Naive thymus-derived CD4-positive, alpha-beta T cell (primary cell): ENCODE measurements at regions not wholly inside any gene's neighbourhood (a gene's known extent, or its start where the extent isn't known, plus 50 kb on each side); places are given as distances from the start of the nearest gene placed in this dataset.

Experiments used
- ATAC-seq: fragments of 150-1000 bp; cut with Tn5 transposase; 2 replicates; pipeline ENCODE4 v1.10.0; 2021; ENCODE audit warnings: mild to moderate bottlenecking, moderate library complexity
- CTCF ChIA-PET: fragments of 350-600 bp; sonication (Branson Sonifier 250); formaldehyde crosslinking; loops from one replicate; lab custom pipeline; 2021; ENCODE audit warnings: antibody characterized with exemption; lab: Charles Lee
- POLR2A ChIA-PET: fragments of 350-600 bp; sonication (Branson Sonifier 250); formaldehyde crosslinking; loops from one replicate; lab custom pipeline; 2021; ENCODE audit warnings: antibody characterized with exemption, inconsistent platforms; lab: Charles Lee
- DNase-seq, 9 donors: peaks; one replicate each; pipeline versions ENCODE4 v3.0.0 to v3.0.0-alpha.2; 2020 to 2022; ENCODE audit warnings: mixed read lengths in 1 of 9
- H3K27ac ChIP-seq: one replicate; pipeline ENCODE4 v1.7.0; 2013; ENCODE audit warnings: mild to moderate bottlenecking, low read depth, low read length, moderate library complexity
- H3K27me3 ChIP-seq, 2 donors: one replicate each; pipeline ENCODE4 v1.7.0; 2013; ENCODE audit warnings: low read length in 2 of 2, mild to moderate bottlenecking in 2 of 2, moderate library complexity in 2 of 2; ENCODE audit not compliant: control insufficient read depth in 2 of 2, insufficient read depth in 2 of 2
- H3K36me3 ChIP-seq, 3 experiments: 1 replicate in 2 of 3; 2 replicates in 1 of 3; pipeline ENCODE4 v1.7.0; 2013; ENCODE audit warnings: low read length in 3 of 3, mild to moderate bottlenecking in 3 of 3, moderate library complexity in 1 of 3; ENCODE audit not compliant: insufficient read depth in 3 of 3, control insufficient read depth in 2 of 3
- H3K4me1 ChIP-seq, 2 donors: one replicate each; pipeline ENCODE4 v1.7.0; 2013; ENCODE audit warnings: low read length in 2 of 2, mild to moderate bottlenecking in 2 of 2, moderate library complexity in 1 of 2; ENCODE audit not compliant: control insufficient read depth in 2 of 2, insufficient read depth in 2 of 2
- H3K4me3 ChIP-seq: 2 replicates; pipeline ENCODE4 v1.7.0; 2013; ENCODE audit warnings: mild to moderate bottlenecking, low read length
- H3K9me3 ChIP-seq, 3 experiments: 1 replicate in 2 of 3; 2 replicates in 1 of 3; pipeline ENCODE4 v1.7.0; 2013; ENCODE audit warnings: low read length in 3 of 3; ENCODE audit not compliant: control insufficient read depth in 2 of 3
- H3K27ac Mint-ChIP-seq, 9 donors: one replicate each; pipeline ENCODE4 v1.8.0; 2020 to 2022; ENCODE audit warnings: mixed read lengths in 9 of 9, mild to moderate bottlenecking in 8 of 9, moderate library complexity in 5 of 9, inconsistent platforms in 2 of 9
- H3K27me3 Mint-ChIP-seq, 5 donors: one replicate each; pipeline ENCODE4 v1.8.0; 2021 to 2022; ENCODE audit warnings: mixed read lengths in 5 of 5, mild to moderate bottlenecking in 1 of 5
- H3K36me3 Mint-ChIP-seq, 5 donors: one replicate each; pipeline ENCODE4 v1.8.0; 2020 to 2022; ENCODE audit warnings: mixed read lengths in 5 of 5, mild to moderate bottlenecking in 3 of 5, inconsistent platforms in 1 of 5
- H3K4me1 Mint-ChIP-seq, 7 donors: one replicate each; pipeline ENCODE4 v1.8.0; 2020 to 2022; ENCODE audit warnings: mixed read lengths in 7 of 7, mild to moderate bottlenecking in 3 of 7, inconsistent platforms in 1 of 7
- H3K4me3 Mint-ChIP-seq, 10 donors: one replicate each; pipeline ENCODE4 v1.8.0; 2020 to 2022; ENCODE audit warnings: mild to moderate bottlenecking in 10 of 10, mixed read lengths in 10 of 10, moderate library complexity in 6 of 10, inconsistent platforms in 2 of 10
- H3K9me3 Mint-ChIP-seq, 11 donors: one replicate each; pipeline ENCODE4 v1.8.0; 2020 to 2022; ENCODE audit warnings: mixed read lengths in 11 of 11, mild to moderate bottlenecking in 4 of 11, inconsistent platforms in 1 of 11, moderate library complexity in 1 of 11
- intact Hi-C, 2 donors: fragments of 100-400 bp; cut with micrococcal nuclease; formaldehyde crosslinking; loops; one replicate each; pipeline ENCODE4 v1.15.1; 2023

- H3K27ac ChIP-seq: no peak overlapping the region
- no peaks in the 10 kb centered on the region for H3K9me3 Mint-ChIP-seq
- intact Hi-C loops: loop anchor here (2.0 to 10.0 kb wide), 2 partner anchors 701 to 1311 kb away; no protein-coding TSS in a partner anchor
- H3K4me3 ChIP-seq: no peak overlapping the region
- DNase-seq (no peak), ATAC-seq (no peak)
- H3K27me3 Mint-ChIP-seq: peaks cover 0 to 13% (median 4%) of the 10 kb centered on the region in 5 donors
- H3K27ac Mint-ChIP-seq: no peak overlapping the region
- no peaks in the 10 kb centered on the region for H3K27me3 ChIP-seq
- peaks cover 0 to 12% (median 6%) of the 10 kb centered on the region in 7 donors for H3K4me1 Mint-ChIP-seq
- H3K4me1 ChIP-seq: no peaks in the 10 kb centered on the region
- H3K4me3 Mint-ChIP-seq: no peak overlapping the region
- no peaks in the 10 kb centered on the region for H3K36me3 ChIP-seq
- no peaks in the 10 kb centered on the region for H3K36me3 Mint-ChIP-seq
- POLR2A ChIA-PET: no interaction called here
- no peaks in the 10 kb centered on the region for H3K9me3 ChIP-seq
- CTCF ChIA-PET: interaction anchor here (0.6 to 0.8 kb wide), 2 partner anchors 583 to 1736 kb away, joined by 3 read pairs; no protein-coding TSS in a partner anchor
Measured at GRCh38 chr7:18353339-18353738, 142.2 kb upstream of the HDAC9 start.

GRCh38 chr7:18354108-18355085, 141.2 kb upstream of the HDAC9 start:
- Mint-ChIP-seq H3K4me3 (no peak overlapping the region), H3K9me3 (no peaks in the 10 kb centered on the region), H3K27ac (no peak overlapping the region), H3K27me3 (peaks cover 0 to 13% (median 0%) of the 10 kb centered on the region in 5 donors), H3K4me1 (peaks cover 0 to 12% (median 6%) of the 10 kb centered on the region in 7 donors), H3K36me3 (no peaks in the 10 kb centered on the region)
- H3K9me3 ChIP-seq: no peaks in the 10 kb centered on the region
- intact Hi-C loops: loop anchor here in 1 of 2 donors (1.0 to 10.0 kb wide), 2 partner anchors 700 to 1311 kb away; no protein-coding TSS in a partner anchor
- ChIA-PET POLR2A (no interaction called here), CTCF (interaction anchor here (0.7 to 0.8 kb wide), 2 partner anchors 584 kb away, joined by 3 read pairs; no protein-coding TSS in a partner anchor)
- H3K27me3 ChIP-seq: no peaks in the 10 kb centered on the region
- DNase-seq: no peak
- H3K4me1 ChIP-seq: no peaks in the 10 kb centered on the region
- H3K4me3 ChIP-seq: no peak overlapping the region
- no peak for ATAC-seq
- H3K36me3 ChIP-seq: no peaks in the 10 kb centered on the region
- H3K27ac ChIP-seq: no peak overlapping the region

GRCh38 chr7:18356191-18356645, 139.3 kb upstream of the HDAC9 start:
- ATAC-seq: peak; percentile 80
- Histone ChIP-seq H3K27ac (no peak overlapping the region), H3K27me3 (no peaks in the 10 kb centered on the region), H3K9me3 (no peaks in the 10 kb centered on the region), H3K36me3 (no peaks in the 10 kb centered on the region), H3K4me1 (no peaks in the 10 kb centered on the region), H3K4me3 (no peak overlapping the region)
- DNase-seq: peak in 5 of 9 donors; percentile 4 to 28 (median 22)
- Mint-ChIP-seq H3K9me3 (no peaks in the 10 kb centered on the region), H3K36me3 (no peaks in the 10 kb centered on the region), H3K27ac (no peak overlapping the region), H3K4me1 (peaks cover 0 to 12% (median 6%) of the 10 kb centered on the region in 7 donors), H3K27me3 (peaks cover 0 to 9% (median 3%) of the 10 kb centered on the region in 5 donors), H3K4me3 (peak overlapping the region in 8 of 10 donors; percentile 8 to 73 (median 61))
- CTCF ChIA-PET: interaction anchor here (0.6 kb wide), 1 partner anchor 632 kb away, joined by 4 read pairs; no protein-coding TSS in a partner anchor
- POLR2A ChIA-PET: no interaction called here
- intact Hi-C loops: loop anchor here in 1 of 2 donors (10.0 kb wide), 1 partner anchor 699 kb away; no protein-coding TSS in a partner anchor

- no peak overlapping the region for H3K27ac Mint-ChIP-seq
- H3K4me1 Mint-ChIP-seq: peaks cover 0 to 12% (median 6%) of the 10 kb centered on the region in 7 donors
- ATAC-seq: no peak
- DNase-seq: no peak
- H3K36me3 Mint-ChIP-seq: no peaks in the 10 kb centered on the region
- intact Hi-C loops: loop anchor here (1.0 to 10.0 kb wide), 2 partner anchors 309 to 697 kb away; no protein-coding TSS in a partner anchor
- Histone ChIP-seq H3K4me1 (no peaks in the 10 kb centered on the region), H3K36me3 (no peaks in the 10 kb centered on the region), H3K9me3 (no peaks in the 10 kb centered on the region), H3K27me3 (no peaks in the 10 kb centered on the region), H3K4me3 (no peak overlapping the region), H3K27ac (no peak overlapping the region)
- H3K9me3 Mint-ChIP-seq: no peaks in the 10 kb centered on the region
- POLR2A ChIA-PET: no interaction called here
- peaks cover 0 to 6% (median 0%) of the 10 kb centered on the region in 5 donors for H3K27me3 Mint-ChIP-seq
- CTCF ChIA-PET: interaction anchor here (0.6 kb wide), 1 partner anchor 1434 kb away, joined by 3 read pairs; no protein-coding TSS in a partner anchor
- no peak overlapping the region for H3K4me3 Mint-ChIP-seq
Measured at GRCh38 chr7:18357691-18358090, 137.9 kb upstream of the HDAC9 start.

GRCh38 chr7:18361756-18362155, 133.8 kb upstream of the HDAC9 start:
- Histone ChIP-seq H3K9me3 (no peaks in the 10 kb centered on the region), H3K27me3 (no peaks in the 10 kb centered on the region), H3K36me3 (no peaks in the 10 kb centered on the region), H3K27ac (no peak overlapping the region), H3K4me3 (no peak overlapping the region), H3K4me1 (no peaks in the 10 kb centered on the region)
- Mint-ChIP-seq H3K4me3 (no peak overlapping the region), H3K4me1 (peaks cover 0 to 1% (median 0%) of the 10 kb centered on the region in 7 donors), H3K9me3 (peaks cover 0 to 1% (median 0%) of the 10 kb centered on the region in 11 donors), H3K27ac (no peak overlapping the region), H3K27me3 (peaks cover 0 to 6% (median 0%) of the 10 kb centered on the region in 5 donors), H3K36me3 (no peaks in the 10 kb centered on the region)
- ATAC-seq (no peak), DNase-seq (no peak)
- ChIA-PET CTCF (interaction anchor here (1.0 kb wide), 1 partner anchor 10 kb away, joined by 4 read pairs; no protein-coding TSS in a partner anchor), POLR2A (no interaction called here)
- intact Hi-C loops: no loop called here

- intact Hi-C loops: no loop called here
- Mint-ChIP-seq H3K9me3 (peaks cover 0 to 1% (median 0%) of the 10 kb centered on the region in 11 donors), H3K36me3 (no peaks in the 10 kb centered on the region), H3K27ac (no peak overlapping the region), H3K4me3 (no peak overlapping the region), H3K4me1 (peaks cover 0 to 1% (median 0%) of the 10 kb centered on the region in 7 donors), H3K27me3 (peaks cover 0 to 6% (median 0%) of the 10 kb centered on the region in 5 donors)
- no peaks in the 10 kb centered on the region for H3K36me3 ChIP-seq
- H3K9me3 ChIP-seq: no peaks in the 10 kb centered on the region
- no peak overlapping the region for H3K27ac ChIP-seq
- CTCF ChIA-PET: no interaction called here
- no peaks in the 10 kb centered on the region for H3K4me1 ChIP-seq
- ATAC-seq: no peak
- POLR2A ChIA-PET: no interaction called here
- no peak overlapping the region for H3K4me3 ChIP-seq
- no peaks in the 10 kb centered on the region for H3K27me3 ChIP-seq
- DNase-seq: no peak
Measured at GRCh38 chr7:18363751-18364380, 131.7 kb upstream of the HDAC9 start.
